ENCODE measurements at regions not wholly inside any gene's neighbourhood (a gene's known extent, or its start where the extent isn't known, plus 50 kb on each side); places are given as distances from the start of the nearest gene placed in this dataset.

DNA sequence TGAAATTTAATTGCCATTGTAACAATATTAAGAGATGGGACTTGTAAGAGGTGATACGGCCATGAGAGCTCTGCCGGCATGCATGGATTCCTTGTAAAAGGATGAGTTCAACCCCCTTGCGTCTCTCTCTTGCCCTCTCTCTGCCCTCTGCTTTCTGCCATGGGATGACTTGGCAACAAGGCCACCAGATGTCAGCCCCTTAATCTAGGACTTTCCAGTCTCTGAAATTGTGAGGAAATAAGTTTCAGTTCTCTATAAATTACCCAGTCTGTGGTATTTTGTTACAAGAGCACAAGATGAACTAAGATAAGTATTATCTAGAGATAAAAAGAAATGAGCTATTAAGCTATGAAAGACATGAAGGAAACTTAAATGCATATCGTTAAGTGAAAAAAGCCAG, 145.7 kb upstream of the AHR start:
- no peaks in the 10 kb centered on the region for H3K23me2 ChIP-seq (ENCODE audit: low read depth, low read length)
- no peaks in the 10 kb centered on the region for H3K9me3 ChIP-seq (ENCODE audit: insufficient read depth in 2 of 2, low read depth in 1 of 2, low read length in 1 of 2)
- no peak overlapping the region for H2AFZ ChIP-seq (ENCODE audit: low read length)
- H2BK5ac ChIP-seq (ENCODE audit: low read depth, low read length): no peak overlapping the region
- no peak overlapping the region for H3K4ac ChIP-seq (replicated peaks; ENCODE audit: insufficient read length, low read depth, low read length)
- no peak overlapping the region for H3K23ac ChIP-seq (ENCODE audit: insufficient read length)
- H3K79me2 ChIP-seq (ENCODE audit: control insufficient read depth in 1 of 2, insufficient read depth in 2 of 2, low read length in 2 of 2): no peaks in the 10 kb centered on the region
- POLR2A ChIA-PET (ENCODE audit: partially characterized antibody): no interaction called here
- H2BK12ac ChIP-seq (ENCODE audit: low read depth, low read length): no peak overlapping the region
- 96% methylated on average over 4 of the region's 4 CpGs; no CpG with 5 or more reads in 1 of the 2 experiments for WGBS, 2 experiments (ENCODE audit: extremely low coverage in 1 of 2, insufficient coverage in 1 of 2, insufficient read length in 1 of 2, insufficient replicate concordance in 2 of 2, low coverage in 1 of 2, low lambda C conversion rate in 2 of 2, missing lambda C conversion rate in 1 of 2)
- H2BK15ac ChIP-seq (ENCODE audit: low read length): no peak overlapping the region
- H3K4me1 ChIP-seq (replicated peaks in 1 of 4; ENCODE audit: control insufficient read depth in 3 of 4, insufficient read depth in 4 of 4, low read length in 3 of 4): no peaks in the 10 kb centered on the region
- CTCF ChIA-PET (ENCODE audit: partially characterized antibody): interaction anchor here (0.7 to 0.9 kb wide), 2 partner anchors 31 to 349 kb away, joined by 3 read pairs; no protein-coding TSS in a partner anchor
- no peak overlapping the region for H2BK120ac ChIP-seq (replicated peaks; ENCODE audit: low read depth, low read length)
- no peak overlapping the region for H4K91ac ChIP-seq (replicated peaks; ENCODE audit: insufficient read length, low read length)
- H2AK5ac ChIP-seq (ENCODE audit: low read depth, low read length): no peak overlapping the region
- H4K20me1 ChIP-seq (replicated peaks in 1 of 2; ENCODE audit: control insufficient read depth in 1 of 2, insufficient read depth in 2 of 2, low read length in 2 of 2): no peaks in the 10 kb centered on the region
- no peak overlapping the region for H3K9ac ChIP-seq (replicated peaks in 1 of 4; ENCODE audit: extremely low read depth in 1 of 4, low read depth in 3 of 4, low read length in 3 of 4)
- no peaks in the 10 kb centered on the region for H3K27me3 ChIP-seq (replicated peaks in 1 of 4; ENCODE audit: control insufficient read depth in 3 of 4, extremely low read depth in 1 of 4, insufficient read depth in 3 of 4, low read length in 3 of 4)
- H4K8ac ChIP-seq (ENCODE audit: extremely low read depth, insufficient read depth, low read length): no peak overlapping the region
- H3K14ac ChIP-seq (ENCODE audit: insufficient read length): no peak overlapping the region
- no peak for DNase-seq (ENCODE audit: low read depth in 1 of 2, low spot score in 2 of 2)
- H3K79me1 ChIP-seq (ENCODE audit: low read depth, low read length): no peaks in the 10 kb centered on the region
- H2BK20ac ChIP-seq (ENCODE audit: low read length): no peak overlapping the region
- no peak for FAIRE-seq
- no peak overlapping the region for H3K27ac ChIP-seq (ENCODE audit: low read depth, low read length)
- H4K5ac ChIP-seq (ENCODE audit: insufficient read length, low read depth, low read length): no peak overlapping the region
- H3K4me2 ChIP-seq (ENCODE audit: insufficient read depth in 1 of 2, low read depth in 2 of 2, low read length in 2 of 2): no peak overlapping the region
- H3K56ac ChIP-seq (replicated peaks; ENCODE audit: insufficient read length, low read depth, low read length): no peak overlapping the region
- no peak overlapping the region for H3K18ac ChIP-seq (ENCODE audit: extremely low read depth, low read length)
- no peaks in the 10 kb centered on the region for H3K36me3 ChIP-seq (ENCODE audit: control insufficient read depth in 2 of 4, insufficient read depth in 4 of 4, low read length in 3 of 4)
- H3K4me3 ChIP-seq (ENCODE audit: extremely low read depth in 1 of 4, insufficient read depth in 2 of 4, low read depth in 3 of 4, low read length in 4 of 4): no peak overlapping the region
- TF ChIP-seq TAF7 (optimal IDR thresholded peaks at IDR 0.05; ENCODE audit: borderline replicate concordance, low read depth, low read length) (no peak), FOSL1 (IDR thresholded peaks at IDR 0.05; ENCODE audit: insufficient read depth, low read depth, low read length) (no peak), SIRT6 (IDR thresholded peaks at IDR 0.05; ENCODE audit: low read length) (no peak), JUN (IDR thresholded peaks at IDR 0.05; ENCODE audit: low read depth, low read length) (no peak), POLR2A (IDR thresholded peaks at IDR 0.05; ENCODE audit: control extremely low read depth in 1 of 2, low read depth in 2 of 2, low read length in 2 of 2) (no peak), CREB1 (IDR thresholded peaks at IDR 0.05) (no peak), TAF1 (IDR thresholded peaks at IDR 0.05; ENCODE audit: low read depth, low read length) (no peak), RBBP5 (IDR thresholded peaks at IDR 0.05; ENCODE audit: borderline replicate concordance, low read depth, low read length) (no peak), POLR2AphosphoS5 (IDR thresholded peaks at IDR 0.05; ENCODE audit: low read depth, low read length) (no peak), RXRA (IDR thresholded peaks at IDR 0.05; ENCODE audit: insufficient read depth, low read depth, low read length) (no peak), CBX8 (IDR thresholded peaks at IDR 0.05; ENCODE audit: borderline replicate concordance, low read depth, low read length) (no peak), TEAD4 (IDR thresholded peaks at IDR 0.05; ENCODE audit: low read depth, low read length) (no peak)
- TF ChIP-seq, protein P1, sequence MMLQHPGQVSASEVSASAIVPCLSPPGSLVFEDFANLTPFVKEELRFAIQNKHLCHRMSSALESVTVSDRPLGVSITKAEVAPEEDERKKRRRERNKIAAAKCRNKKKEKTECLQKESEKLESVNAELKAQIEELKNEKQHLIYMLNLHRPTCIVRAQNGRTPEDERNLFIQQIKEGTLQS (IDR thresholded peaks at IDR 0.05; ENCODE audit: insufficient read depth, low read depth, low read length): no peak
